IPS-NIHi7 (cell line): ENCODE measurements at regions not wholly inside any gene's neighbourhood (a gene's known extent, or its start where the extent isn't known, plus 50 kb on each side); places are given as distances from the start of the nearest gene placed in this dataset.
A peak's percentile ranks its signal among the peaks of the same experiment; 100 is the strongest.

Source experiments
- DNase-seq: peaks from one replicate; pipeline ENCODE4 v3.0.0; 2012; ENCODE audit warnings: mixed read lengths; ENCODE audit errors: extremely low spot score

DNA sequence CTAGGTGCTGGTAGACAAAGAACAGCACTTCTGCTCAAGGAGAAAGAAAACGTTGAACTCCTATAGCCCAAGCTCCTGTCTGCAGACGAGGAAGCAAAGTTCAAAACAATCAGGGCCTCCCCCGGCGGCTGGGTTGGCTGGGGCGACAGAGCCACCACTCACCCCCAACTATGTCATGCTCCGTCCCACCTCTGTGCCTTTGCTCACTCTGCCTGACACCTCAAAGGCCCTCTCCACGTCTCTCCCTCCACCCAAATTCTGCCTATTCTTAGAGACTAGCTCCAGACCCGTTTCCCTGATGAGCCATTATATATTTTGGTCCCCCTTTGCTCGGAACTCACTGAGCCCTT lies 304.3 kb downstream of the TLE3 start:
- no peak for DNase-seq

DNA sequence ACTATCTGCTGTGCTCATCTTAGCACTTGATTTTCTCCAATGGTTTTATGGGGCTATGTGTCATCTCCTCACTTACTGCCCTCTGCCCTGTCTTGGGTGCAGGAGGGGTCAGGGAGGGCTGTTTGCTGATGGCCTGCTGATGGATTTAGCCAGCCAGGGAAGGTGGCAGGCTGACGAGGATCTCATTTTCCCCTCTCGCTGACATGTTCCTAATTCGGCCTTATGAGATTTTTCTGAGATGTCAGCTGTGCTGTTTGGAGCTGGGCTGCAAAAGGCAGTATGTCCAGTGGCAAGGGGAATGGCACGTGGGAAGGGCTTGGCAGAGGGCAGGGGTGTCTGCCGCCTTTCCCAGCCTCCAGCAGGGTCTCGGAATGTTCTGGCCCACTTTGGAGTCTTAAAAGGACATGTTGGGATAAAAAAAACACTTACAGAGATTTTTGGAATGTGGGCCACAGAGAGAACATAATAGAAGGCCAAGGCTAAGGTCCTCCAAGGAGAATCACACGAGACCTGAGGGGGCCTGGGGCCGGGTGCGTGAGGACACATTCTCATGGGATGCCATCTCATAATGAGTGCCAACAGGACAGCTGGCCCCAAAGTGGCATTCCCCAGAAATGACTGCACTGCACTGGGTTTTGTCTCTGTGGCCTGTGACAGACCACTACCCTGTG lies 303.8 kb downstream of the TLE3 start:
- no peak for DNase-seq

DNA sequence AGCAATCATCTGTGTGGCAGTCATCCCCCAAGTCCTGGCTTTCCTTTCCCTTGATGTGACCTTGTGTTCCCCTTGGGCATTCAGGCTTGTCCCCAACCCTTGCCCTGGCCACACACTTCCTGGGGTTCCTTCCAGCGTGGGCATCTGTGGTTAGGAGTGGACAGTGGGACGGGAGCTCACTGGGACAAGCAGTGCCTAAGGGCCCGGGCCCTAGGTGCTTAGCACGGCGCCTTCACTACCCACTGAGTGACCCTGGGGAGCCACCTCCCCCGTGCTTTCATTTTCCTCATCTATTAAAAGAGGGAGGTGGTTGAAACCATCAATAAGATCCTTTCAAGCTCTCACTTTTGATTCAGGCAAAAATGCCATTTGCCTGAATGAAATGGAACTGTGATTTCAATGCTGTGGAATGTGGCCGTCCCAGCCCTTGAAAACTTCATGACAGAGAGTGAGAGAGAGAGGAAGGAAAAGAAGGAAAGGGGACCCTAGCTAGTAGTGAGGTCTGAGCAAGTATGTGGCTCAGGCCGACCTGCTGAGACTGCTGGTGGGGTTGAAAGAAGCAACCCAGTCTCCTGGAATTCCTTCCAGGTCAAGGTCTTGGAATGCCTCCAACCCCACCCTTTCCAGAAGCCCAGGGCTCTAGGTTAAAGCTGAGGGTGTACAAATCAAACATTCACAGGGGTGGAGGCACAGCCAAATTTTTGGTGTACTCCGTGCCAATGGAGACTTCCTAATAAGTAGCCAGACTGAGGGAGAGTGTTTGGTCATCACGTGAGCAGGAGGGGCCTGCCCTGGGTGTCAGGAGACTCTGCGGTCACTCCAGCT lies 302.9 kb downstream of the TLE3 start:
- peak; percentile 52 for DNase-seq

DNA sequence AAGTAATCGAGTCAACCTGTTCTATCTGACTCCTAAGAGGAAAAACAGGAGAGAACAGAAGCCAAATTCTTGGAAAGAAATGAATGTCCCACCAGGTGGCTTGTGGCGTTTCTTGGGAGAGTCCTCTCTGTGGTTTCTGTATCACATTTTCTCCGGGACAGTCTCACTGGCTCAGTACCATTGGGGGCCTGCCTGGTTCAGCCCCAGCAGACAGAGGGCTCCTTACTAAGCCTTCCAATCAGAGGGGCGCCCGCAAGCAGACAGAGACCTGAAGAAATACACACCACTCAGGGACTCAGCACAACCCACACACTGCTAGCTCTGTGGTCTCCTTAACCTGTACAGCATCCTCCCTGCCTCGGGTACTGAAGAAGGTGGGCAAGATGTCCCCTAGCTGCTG lies 302.1 kb downstream of the TLE3 start:
- no peak for DNase-seq

DNA sequence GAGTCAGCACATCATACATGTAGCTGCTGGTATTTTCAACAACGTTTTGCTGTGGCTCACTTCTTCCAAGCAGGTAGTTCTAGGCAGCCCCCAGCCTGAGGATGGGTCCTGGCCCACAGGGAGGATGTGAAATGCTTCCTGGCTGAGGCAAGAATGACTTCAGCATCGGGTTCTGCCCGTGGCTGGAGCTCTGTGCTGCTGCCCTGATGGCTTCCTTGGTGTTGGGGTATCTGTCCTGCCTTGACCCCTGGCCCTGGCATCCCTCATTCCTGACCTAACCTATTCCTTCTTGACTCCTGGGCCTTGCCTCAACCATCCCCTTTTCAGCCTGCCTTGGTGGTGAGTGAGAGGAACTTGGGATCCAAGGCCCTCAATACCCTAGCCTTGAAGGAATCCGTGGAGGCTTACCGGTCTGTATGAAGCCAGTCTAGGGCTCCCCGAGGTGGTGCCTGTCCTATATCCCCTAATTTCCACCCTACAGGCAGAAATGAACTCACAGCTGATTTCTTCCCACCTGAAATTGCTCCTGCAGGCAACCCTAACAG lies 300.6 kb downstream of the TLE3 start:
- no peak for DNase-seq

DNA sequence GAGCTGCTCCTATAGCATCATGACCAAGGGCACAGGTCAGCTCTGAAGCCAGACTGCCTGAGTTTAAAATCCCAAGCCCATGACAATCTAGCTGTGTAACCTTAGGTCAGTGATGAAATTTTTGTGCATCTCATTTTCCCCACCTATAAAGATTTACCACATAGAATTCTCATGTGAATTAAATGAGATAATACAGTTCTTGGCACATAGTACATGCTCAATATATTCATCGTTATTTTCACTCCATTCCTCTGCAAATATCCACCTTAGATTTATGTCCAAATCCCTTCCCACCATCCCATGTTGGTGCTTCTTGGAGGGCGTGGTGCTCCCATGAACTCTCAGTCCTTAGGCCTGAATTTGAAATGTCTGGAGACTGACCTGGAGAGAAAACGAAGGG lies 300.1 kb downstream of the TLE3 start:
- DNase-seq: no peak

DNA sequence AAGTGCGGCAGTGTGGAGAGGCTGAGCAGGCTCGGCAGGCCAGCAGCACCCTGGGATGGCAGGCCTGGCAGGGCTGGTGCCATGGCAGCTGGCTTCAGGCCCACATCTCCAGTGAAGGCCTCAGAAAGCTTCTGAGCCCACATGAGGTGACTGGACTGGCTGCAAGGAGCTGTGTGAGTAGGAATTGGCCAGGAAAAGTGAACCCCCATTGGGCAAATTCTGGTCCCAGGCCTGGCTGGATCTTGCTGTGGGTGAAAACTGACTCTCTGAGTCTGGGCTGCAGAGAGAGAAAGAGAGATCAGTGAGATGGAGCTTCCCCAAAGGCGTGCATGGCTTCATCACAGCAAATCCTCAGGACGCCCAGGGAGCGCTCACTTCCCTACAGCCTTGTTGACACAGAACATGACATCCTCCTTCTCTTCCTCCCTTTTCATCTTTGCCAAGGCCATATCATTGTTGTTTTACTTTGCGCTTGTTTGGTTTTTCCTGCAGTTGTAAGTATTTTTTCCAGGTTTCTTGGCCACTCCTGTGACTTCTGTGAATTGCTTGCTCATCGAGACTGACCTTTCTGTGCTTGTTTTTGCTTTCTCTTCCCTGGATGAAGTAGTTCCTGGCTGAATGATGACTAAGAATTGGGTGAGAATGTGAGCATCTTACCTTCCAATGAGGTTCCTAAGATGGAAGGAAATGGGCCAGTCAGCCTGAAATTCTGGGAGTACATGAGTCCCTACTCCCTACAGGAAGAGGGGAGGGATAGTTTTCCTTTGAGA lies 299.1 kb downstream of the TLE3 start:
- DNase-seq: no peak

DNA sequence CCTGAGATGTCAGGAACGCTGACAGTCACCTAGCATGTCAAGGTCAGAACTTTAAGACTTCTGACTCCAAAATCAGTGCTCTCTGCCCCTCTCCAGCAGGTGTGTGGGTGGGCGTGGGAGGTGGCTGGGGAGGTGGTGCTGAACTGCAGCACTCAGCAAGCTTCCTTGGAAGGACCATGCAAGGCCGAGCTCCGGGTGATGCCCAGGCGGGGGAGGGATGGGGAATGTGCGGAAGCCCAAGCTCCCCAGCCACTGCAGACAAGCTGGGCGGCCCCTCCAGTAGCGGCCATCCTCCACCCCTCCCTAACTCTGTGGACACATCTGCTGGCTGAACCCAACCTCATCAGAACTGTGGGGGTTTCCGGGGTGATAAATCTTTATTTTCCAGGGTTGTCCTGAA lies 296.6 kb downstream of the TLE3 start:
- DNase-seq: no peak

DNA sequence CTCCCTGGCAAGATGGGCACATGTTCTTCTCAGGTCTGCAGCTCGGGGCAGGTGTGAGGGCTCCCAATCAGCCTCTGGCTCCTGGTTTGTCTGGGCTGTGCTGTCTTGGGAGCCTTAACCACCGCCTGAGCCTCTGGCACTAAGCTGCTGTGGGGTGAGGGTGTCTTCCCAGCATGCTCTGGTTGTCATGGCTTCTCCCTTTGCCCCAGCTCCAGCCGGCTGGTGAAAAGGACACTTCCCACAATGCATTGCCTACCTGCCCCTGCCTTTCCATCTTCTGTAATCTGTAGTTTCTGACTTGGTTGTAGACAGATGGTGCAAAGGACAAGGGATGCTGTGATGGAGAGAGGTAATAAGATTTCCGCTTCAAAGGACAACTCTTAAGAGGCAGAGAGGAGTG lies 295.3 kb downstream of the TLE3 start:
- DNase-seq: no peak

DNA sequence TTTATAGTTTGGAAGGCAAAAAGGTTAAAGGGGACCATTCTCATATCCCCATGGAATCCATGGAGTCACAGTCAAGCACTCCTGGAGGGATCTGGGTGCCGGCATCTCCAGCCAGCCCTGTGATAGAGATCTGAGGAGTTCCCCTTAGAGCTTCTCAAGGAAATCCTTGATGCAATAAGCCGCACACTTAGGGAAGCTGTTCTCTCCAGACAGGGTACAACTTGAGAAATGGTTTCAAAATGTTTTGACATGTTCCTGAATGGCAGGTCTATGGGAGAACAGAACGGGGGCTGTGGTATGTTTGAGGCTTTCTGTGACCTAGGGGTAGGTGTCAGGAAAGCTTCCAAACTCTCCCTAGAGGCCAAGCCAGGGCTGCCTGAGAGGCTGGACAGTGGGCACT lies 292.9 kb downstream of the TLE3 start:
- no peak for DNase-seq

DNA sequence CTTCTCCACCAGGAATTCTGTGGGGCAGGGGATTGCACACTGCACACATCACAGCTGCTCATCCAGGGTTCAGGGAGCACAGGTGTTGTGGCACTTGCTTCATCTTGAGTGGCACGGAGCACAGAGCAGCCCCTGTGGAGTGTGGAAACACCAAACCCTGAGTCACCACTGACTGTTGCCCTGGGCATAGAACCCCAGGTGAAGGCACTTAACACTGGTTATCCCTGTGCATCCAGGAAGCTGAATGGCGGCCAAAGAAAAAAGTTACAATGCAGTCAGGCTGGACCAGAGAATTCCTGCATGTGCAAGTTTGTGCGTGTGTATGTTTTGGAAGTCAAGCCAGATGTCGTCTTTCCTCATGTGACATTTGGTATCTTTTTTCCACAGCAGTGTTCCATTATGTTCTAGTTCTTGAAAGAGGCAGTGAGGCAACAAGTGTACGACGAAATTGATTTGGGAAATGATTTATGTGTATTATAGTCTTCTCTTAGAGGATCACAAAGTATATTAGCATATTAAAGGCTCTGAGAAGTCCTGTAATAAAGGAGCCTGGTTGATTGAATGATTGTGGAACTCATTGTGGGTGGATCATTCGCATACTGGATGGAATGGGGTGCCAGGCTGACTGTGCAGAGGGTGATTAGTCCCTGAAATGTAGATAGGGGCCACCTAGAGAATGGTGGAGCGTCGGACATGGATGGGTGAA lies 292.3 kb downstream of the TLE3 start:
- no peak for DNase-seq

DNA sequence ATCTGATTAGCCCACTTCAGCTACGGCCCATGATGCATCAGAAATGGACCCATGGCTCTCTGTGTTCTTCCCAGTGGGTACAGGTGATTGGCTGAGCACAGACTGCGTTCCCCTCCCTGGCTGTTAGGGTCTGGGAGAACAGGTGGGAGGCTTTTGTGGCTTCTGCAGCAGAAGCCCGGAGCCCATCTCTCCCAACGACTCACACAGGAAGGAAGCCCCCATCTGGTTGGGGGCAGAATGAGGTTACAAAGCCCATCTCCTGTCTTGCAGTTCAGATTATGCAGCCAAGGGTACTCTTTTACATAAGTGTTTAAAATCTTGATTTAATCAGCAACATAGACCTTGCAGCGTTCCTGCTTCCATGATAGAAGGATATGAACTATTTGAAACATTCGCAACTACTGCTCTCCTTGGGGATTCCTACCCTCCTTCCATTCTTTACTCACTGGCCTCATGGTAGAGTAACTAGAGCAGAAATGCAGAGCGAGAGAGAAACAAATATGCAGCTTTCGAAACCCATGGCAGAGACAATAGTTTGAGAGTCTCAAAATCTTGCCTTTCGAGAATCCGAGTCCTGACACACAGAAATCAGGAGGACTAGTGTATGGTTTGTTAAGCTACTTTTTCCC lies 291.3 kb downstream of the TLE3 start:
- no peak for DNase-seq

DNA sequence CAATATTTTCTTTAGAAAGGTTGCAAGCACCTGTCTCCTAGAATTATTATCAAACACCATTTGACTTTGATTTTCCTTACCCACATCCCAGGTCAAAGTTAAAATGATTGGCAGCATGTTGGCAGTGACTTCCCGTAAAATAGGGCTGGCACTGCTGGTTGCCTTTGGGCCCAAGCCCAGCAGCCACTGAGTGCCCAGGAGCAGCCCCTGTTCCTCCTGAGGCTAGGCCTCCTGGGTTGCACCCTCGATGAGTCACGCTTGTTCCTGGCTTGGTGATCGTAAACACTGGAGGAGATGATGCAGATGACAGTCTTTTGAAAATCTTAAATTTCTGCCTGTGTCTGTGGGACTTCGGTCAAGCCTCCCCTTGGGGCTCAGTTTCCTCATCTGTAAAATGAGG lies 290.0 kb downstream of the TLE3 start:
- DNase-seq: no peak

DNA sequence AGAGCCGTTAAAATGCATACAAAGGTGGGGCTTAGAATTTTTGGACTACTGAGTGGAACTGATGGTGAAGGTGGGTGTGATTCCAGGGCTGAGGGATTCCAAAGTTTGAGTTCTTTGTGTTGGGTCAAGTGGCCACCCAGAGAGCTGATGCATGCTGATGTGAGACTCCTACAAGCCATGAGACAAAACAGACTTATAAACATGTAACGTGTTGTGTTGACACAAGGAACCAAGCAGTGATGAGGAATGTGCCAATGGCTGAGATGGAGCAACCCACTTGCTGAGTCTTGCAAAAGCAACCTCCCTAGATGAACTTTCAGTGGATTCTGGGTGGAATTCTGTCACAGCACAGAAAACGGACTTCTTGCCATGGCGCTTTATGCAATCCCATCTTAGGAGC lies 289.0 kb downstream of the TLE3 start:
- no peak for DNase-seq

DNA sequence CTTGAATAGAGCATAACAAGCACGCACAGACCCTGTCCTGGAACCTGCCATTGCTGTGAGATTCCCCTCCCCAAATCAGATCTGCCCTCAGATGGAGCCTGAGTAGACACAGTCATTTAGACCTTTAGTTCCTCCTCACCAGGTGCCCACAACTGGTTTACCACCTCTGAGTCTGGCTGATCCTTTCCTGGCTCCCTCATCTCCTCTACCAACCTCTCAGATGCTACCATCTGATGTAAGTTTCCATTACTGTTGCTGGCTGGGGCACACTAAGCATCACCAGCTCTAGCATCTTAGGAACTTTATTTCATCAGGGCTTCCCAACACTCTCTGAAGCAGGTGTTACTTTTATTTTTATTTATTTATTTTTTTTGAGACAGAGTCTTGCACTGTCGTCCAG lies 288.3 kb downstream of the TLE3 start:
- DNase-seq: no peak

DNA sequence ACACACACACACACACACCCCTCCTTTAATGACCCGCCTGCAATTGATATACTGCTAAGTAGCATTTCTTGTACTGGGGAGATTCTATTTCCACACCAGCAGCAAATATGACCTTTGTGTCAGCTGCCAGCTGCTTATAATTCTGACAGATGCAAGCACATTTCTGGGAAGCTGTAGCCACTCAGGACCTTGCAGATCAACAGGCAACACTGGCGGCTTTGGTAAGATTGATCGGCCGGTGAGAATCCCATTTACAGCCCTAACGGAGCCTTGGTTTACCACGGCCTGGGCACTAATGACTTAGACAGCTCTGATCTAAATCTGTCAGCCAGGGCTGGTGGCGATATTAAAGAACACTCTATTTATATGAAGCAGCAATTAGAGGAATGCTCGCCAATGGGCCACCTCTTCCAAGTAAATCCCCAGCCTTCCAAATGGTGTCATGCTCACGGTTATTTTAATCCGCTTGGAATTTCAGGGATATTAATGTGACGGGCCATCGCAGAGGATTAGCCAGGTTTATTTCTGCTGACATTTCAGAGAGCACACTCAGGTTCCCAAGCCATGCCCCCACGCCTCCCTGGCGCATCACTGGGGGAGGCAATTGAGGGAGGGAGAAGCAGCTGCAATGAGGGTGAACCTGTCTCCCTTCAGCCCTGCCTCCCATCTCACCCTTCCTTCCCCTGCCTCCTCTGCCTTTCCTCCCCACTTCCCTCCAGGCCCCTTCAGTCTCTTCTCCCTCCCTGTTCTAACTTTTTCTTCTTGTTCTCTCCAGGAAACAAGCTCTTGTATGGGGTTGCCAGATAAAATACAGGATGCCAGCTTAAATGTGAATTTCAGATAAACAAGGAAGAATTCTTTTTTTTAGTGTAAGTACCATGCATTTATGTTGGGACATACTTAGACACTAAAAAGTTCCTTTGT lies 287.0 kb downstream of the TLE3 start:
- no peak for DNase-seq

DNA sequence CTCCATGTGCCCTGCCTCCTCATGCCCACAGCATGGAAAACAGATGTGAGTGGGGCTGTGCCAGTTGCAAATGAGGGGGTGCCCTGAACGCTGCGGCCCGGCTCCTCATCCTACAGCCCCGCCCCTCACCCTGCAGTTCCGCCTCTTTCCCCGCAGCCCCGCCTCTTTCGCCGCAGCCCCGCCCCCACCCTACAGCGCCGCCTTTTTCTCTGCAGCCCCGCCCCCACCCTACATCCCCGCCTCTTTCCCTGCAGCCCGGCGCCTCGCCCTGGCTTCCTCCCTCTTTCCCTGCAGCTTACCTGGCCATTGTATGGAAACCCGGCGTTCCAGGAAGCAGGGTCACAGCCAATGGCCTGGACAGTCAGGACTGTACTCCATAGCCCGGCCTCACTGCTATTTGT lies 284.9 kb downstream of the TLE3 start:
- peak; percentile 86 for DNase-seq

DNA sequence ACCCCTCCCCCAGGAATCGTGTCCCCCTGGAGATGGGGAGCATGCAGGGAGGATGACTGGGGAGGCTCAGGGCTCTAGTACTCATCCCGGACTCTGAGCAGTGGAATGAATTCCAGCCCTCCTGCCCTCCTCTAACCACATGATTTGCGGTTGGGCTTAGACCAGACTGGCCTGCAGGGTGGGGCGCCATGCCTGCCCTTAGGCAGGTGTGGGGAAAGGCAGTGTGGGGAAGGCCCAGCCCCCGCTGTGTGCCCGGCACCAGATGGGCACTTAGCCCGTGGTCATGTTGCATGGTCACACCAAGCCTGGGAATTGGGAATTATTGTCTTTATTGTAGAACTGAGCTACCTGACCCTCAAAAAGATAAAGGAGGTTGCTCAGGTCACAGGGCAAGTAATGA lies 283.8 kb downstream of the TLE3 start:
- no peak for DNase-seq

DNA sequence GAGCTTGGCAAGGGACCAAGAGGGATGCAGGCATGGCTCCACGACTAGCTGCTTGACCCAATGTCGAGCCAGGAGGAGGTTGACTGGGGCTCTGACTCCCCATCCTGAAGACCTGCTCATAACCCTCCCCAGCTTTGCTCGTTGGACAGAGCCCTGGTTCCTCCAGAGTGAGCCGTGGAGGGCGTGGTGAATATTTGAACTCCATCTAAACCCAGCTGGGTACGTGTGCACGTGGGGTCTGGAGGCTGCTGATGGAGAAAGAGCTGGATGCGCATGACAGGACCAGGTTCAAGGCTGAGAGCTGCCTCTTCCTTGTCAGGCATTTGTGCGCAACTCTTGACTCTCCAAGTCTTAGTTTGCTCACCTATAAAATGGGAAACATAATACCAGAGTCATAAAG lies 282.8 kb downstream of the TLE3 start:
- DNase-seq: no peak

DNA sequence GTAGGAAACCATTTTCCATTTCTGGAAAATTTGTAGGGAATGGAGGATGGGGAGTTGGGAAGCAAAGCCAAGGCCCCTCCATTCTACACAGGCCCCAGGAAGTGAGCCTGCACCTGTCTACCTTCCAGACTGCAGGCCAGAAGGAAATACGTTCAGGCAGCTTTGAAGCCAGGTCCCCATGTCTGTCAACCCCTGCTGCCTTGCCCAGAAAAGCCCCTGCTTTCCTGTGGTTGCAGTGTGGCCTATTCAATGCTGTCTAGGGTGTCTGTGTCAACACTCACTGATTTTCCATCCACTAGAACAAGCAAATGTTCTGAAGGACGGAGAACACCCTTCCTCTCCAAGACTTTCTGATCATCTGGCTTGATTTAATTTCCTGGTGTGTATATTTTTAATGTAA lies 281.9 kb downstream of the TLE3 start:
- no peak for DNase-seq
